ENCODE measurements at regions not wholly inside any gene's neighbourhood (a gene's known extent, or its start where the extent isn't known, plus 50 kb on each side); places are given as distances from the start of the nearest gene placed in this dataset.

DNA sequence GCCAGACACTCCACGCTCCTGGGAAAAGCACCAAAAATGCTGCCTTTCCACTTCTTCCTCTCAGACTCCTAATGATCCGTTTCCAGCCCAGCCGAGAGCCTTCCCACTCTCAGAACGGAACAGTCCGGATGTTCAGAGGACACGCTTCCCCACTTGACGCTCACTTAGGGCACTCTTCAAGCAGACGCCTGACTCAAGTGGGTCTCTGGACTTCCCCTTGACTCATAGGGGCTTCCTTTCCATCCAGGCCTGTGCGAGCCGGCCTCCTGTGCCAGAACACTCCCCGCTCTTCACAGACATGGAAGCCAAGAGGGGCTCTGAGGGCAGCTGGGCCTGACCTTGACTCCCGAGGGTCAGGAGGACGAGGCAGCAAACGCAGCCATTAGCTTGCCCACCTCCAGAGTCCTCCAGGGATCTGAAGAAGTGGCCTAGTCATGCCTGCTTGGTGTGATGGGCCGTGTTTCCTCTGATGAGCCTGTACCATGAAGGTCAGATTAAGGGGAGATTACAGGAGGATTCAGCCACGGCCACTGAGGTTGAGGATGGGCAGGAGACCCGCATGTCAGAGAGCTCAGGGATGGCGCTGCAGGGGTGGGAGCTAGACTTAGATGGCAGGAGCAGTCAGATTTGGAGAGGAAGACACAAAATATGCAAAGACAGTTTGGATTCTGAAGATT, 114.7 kb upstream of the TLE3 start:
- no peak for TF ChIP-seq POLR2A (IDR thresholded peaks at IDR 0.05; ENCODE audit: low read depth, low read length)
- TF ChIP-seq POU2F2 (IDR thresholded peaks at IDR 0.05; ENCODE audit: low read depth, low read length): no peak

Measured in GM12891 (cell line).